ENCODE measurements at regions not wholly inside any gene's neighbourhood (a gene's known extent, or its start where the extent isn't known, plus 50 kb on each side); places are given as distances from the start of the nearest gene placed in this dataset.
"Not testable (repeated sequence)": the region's sequence is repeated elsewhere in the genome, so short reads cannot be mapped to it uniquely, and the experiment has no call there.

DNA sequence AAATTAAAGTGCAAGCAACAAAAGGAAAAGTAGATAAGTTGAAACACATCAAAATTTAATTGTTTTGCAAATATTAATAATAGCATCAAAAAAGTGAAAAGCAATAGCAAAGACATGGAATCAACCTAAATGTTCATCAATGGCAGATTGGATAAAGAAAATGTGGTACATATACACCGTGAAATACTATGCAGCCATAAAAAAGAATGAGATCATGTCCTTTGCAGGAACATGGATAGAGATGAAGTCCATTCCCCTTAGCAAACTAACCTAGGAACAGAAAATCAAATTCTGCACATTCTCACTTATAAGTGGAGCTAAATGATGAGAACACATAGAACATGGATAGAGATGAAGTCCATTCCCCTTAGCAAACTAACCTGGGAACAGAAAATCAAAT is 67.2 kb upstream of the SMAD3 start:
- intact Hi-C loops (cut with DNase I, micrococcal nuclease) = not testable (repeated sequence)

GRCh38 chr15:66999046-66999968 is 66.1 kb upstream of the SMAD3 start:
- ATAC-seq (no peak), DNase-seq (no peak)

More for the DNA sequence above, 67.2 kb upstream of the SMAD3 start:
- not testable (repeated sequence) for DNase-seq, ATAC-seq

DNA sequence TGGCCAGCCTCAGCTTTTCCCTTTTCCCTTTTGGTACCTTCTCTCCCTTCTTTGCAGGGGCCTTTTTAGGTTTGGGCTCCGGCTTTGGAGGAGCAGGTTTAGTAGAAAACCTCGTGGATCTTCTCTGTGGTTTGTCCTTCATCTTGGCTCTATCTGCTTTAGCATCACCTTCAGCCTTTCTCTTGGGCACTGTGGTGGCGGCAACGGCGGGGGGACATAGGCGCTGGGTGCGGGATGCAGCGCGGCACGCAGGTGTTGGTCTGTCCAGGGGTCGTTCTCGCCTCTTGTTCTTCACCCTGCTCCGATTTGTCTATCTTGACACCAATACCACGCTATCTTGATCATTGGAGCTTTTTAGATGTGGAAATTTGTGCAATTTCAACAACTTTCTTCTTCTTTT is 64.5 kb upstream of the SMAD3 start:
- no peak for DNase-seq
- no peak for ATAC-seq
- intact Hi-C loops (cut with DNase I, micrococcal nuclease) = no loop called here

More at GRCh38 chr15:66999046-66999968, 66.1 kb upstream of the SMAD3 start:
- intact Hi-C loops (cut with DNase I, micrococcal nuclease) = no loop called here

DNA sequence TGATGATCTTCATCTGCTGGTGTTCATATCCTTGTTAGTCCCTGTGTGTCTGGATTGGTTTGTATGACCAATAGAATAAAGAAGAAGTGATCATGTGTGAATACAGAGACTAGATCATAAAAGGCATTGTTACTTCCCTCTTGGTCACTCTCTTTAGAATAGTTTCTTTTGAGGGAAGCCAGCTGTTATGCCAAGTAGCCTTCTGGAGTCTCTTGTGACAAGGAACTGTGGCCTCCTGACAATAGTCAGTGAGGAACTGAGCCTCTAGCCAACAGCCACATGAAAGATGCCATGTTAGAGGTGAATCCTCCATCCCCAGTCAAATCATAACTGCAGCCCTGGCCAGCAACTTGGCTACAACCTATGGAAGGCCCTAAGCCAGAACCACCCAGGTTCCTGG is 63.0 kb upstream of the SMAD3 start:
- DNase-seq = no peak
- intact Hi-C loops (cut with DNase I, micrococcal nuclease) = no loop called here
- ATAC-seq = no peak

GRCh38 chr15:67003586-67003985 is 61.8 kb upstream of the SMAD3 start:
- intact Hi-C loops (cut with DNase I, micrococcal nuclease) = no loop called here
- DNase-seq (no peak), ATAC-seq (no peak)

DNA sequence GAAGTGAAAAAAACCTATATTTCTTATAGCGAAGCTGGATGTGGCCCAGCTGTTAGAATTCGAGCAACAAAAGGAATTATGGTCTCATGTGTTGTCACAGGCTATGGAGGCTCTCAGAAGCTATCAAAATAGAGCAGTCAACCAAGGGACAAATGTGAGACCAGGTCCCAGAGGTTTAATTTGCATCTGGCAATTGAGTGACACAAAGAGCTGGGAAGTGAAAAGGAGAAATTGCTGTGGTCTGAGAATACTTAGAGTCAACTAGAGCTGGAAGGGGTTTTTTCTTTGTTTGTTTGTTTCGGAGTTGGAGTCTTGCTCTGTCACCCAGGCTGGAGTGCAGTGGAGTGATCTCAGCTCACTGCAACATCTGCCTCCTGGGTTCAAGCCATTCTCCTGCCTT is 61.3 kb upstream of the SMAD3 start:
- ATAC-seq (no peak), DNase-seq (no peak)
- intact Hi-C loops (cut with DNase I, micrococcal nuclease) = no loop called here

- DNase-seq (no peak), ATAC-seq (no peak)
- intact Hi-C loops (cut with DNase I, micrococcal nuclease) = no loop called here
Measured at GRCh38 chr15:67005294-67005996, 60.0 kb upstream of the SMAD3 start.

- intact Hi-C loops (cut with DNase I, micrococcal nuclease) = no loop called here
- no peak for ATAC-seq
- no peak for DNase-seq
Measured at GRCh38 chr15:67006083-67007065, 59.0 kb upstream of the SMAD3 start.

DNA sequence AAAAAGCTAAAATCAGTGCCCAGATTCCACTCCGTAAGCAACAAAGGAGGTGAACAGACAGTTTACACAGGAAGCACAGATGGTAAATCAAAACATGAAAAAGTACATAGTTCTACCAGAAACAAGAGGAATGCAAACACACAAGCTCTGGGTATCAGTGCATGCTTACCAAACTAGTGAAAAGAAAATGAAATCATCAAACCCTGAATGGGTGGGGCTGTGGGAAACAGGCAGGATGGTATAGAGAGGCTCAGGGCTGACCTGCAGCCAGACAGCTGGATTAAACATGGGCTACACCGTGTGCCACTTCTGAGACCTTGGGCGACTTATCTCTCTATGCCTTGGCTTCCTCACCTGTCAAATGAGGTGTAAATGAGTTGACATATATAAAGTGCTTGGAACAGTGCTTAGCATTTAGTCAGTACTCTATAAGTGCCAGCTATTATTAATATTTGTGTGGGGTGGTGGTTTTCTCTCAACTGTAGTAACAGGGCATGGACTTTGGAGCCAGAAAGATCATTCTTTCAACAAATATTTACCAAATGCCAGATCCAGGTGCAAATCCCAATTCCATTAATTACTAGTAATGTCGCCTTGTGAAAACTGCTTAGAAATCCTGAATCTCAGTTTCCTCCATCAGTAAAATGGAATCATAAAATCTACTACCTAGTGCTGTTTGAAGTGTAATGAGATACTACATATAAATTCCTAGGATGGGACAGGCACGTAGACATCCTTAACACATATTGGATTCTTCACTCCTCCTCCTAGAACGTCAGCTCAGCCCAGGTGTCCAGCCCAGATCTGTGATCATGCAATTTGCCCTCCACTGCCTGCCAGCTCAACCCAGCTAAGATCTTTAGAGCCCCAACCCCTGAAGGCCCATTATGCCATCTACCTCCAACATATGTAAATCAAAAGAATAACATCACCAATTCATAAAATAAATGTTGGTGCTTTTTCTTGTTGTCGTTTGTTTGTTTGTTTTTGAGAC is 55.5 kb upstream of the SMAD3 start:
- ATAC-seq (no peak), DNase-seq (no peak)
- intact Hi-C loops (cut with DNase I, micrococcal nuclease) = no loop called here

DNA sequence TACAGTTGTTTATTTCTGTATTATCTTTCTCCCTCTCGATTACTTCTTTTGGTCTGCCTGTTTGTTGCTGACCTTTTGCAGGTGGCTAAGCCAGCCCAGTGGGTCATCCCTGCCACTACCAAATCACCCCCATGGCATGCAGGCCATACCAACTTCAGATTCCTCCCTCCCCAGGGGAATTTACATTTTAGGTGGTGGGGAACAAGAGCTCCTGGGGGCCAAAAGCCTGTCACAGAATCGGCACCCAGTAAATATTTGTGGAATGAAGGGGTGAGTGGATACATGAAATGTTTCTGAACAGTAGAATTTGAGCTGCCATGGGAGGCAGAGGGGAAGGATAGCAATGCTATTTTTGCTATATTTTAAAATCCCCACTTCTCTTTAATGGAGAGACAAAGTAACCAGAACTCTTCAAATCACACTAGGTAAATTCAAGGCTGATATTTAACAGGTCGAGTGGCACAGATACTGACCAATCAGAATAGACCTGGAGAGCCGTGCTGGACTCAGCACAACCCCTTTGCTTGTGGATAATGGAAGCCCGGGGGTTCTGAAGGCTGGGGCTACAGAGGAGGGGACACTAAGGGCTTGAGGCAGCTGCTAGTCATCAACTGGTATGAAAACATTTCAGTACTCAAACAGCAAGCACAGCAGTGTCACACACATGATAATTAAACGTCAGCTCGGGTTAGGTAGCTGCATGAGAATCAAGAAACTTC is 54.3 kb upstream of the SMAD3 start:
- DNase-seq (no peak), ATAC-seq (no peak)
- intact Hi-C loops (cut with DNase I, micrococcal nuclease) = no loop called here

GRCh38 chr15:67011617-67012005 is 53.8 kb upstream of the SMAD3 start:
- ATAC-seq (no peak), DNase-seq (no peak)
- intact Hi-C loops (cut with DNase I, micrococcal nuclease) = no loop called here

GRCh38 chr15:67013696-67014095 is 51.7 kb upstream of the SMAD3 start:
- intact Hi-C loops (cut with DNase I, micrococcal nuclease) = no loop called here
- no peak for ATAC-seq

More at GRCh38 chr15:67013696-67014095, 51.7 kb upstream of the SMAD3 start:
- DNase-seq = no peak
